Panc1 (cell line): ENCODE measurements at regions not wholly inside any gene's neighbourhood (a gene's known extent, or its start where the extent isn't known, plus 50 kb on each side); places are given as distances from the start of the nearest gene placed in this dataset.

ENCODE experiments used
- ATAC-seq: fragments of 200-7000 bp; cut with Tn5 transposase; 2 replicates; pipeline ENCODE4 v1.9.1; 2020; ENCODE audit warnings: mild to moderate bottlenecking, moderate library complexity
- BruUV-seq: library from RNA; stranded (reverse); fragments of 400-500 nt; replicated peaks from 2 replicates; lab custom pipeline; 2021; lab: Mats Ljungman, UMichigan
- CTCF ChIA-PET: fragments of 300-600 bp; sonication (Branson Sonifier 250); formaldehyde crosslinking; loops from one replicate; lab custom pipeline; 2022; ENCODE audit warnings: antibody characterized with exemption; lab: Charles Lee
- POLR2A ChIA-PET: fragments of 300-600 bp; sonication (Branson Sonifier 250); formaldehyde crosslinking; loops from one replicate; lab custom pipeline; 2022; ENCODE audit warnings: antibody characterized with exemption; lab: Charles Lee
- DNase-seq: peaks from one replicate; pipeline ENCODE4 v3.0.0-alpha.2; 2010; ENCODE audit warnings: low read depth, low spot score
- H3K27ac ChIP-seq: 2 replicates; pipeline ENCODE4 v1.5.1; 2011; ENCODE audit warnings: mild to moderate bottlenecking, low read length, inconsistent platforms
- H3K27me3 ChIP-seq: fragments of 200-500 bp; sonication (Bioruptor generic); 2 replicates; pipeline ENCODE4 v1.6.0; 2014; ENCODE audit warnings: low read length, inconsistent platforms; ENCODE audit not compliant: control insufficient read depth, insufficient read depth
- H3K36me3 ChIP-seq: fragments of 200-500 bp; sonication (Bioruptor generic); 2 replicates; pipeline ENCODE4 v1.5.1; 2014; ENCODE audit warnings: inconsistent platforms, mild to moderate bottlenecking, low read length, moderate library complexity; ENCODE audit not compliant: control insufficient read depth, insufficient read depth
- H3K4me1 ChIP-seq: 2 replicates; pipeline ENCODE4 v1.5.1; 2011; ENCODE audit warnings: inconsistent platforms, mild to moderate bottlenecking, low read length, moderate library complexity; ENCODE audit not compliant: control insufficient read depth, insufficient read depth
- H3K4me3 ChIP-seq, 2 experiments: 2 replicates each; pipeline ENCODE4 v1.5.1; 2011 to 2012; ENCODE audit warnings: low read depth in 2 of 2, low read length in 2 of 2, mild to moderate bottlenecking in 2 of 2, inconsistent platforms in 1 of 2, moderate library complexity in 1 of 2
- H3K9me3 ChIP-seq: fragments of 200-500 bp; sonication (Bioruptor generic); 2 replicates; pipeline ENCODE4 v1.5.1; 2014; ENCODE audit warnings: low read depth, mild to moderate bottlenecking, inconsistent platforms, low read length, moderate library complexity; ENCODE audit not compliant: control insufficient read depth, insufficient read depth
- CTCF ChIP-seq: fragments of 450-650 bp; IDR thresholded peaks from 2 replicates; pipeline ENCODE4 v1.5.1; 2017; ENCODE audit warnings: mild to moderate bottlenecking
- POLR2AphosphoS5 ChIP-seq: IDR thresholded peaks from 2 replicates; pipeline ENCODE4 v1.6.1; 2012; ENCODE audit warnings: mild to moderate bottlenecking, low read depth, low read length, moderate library complexity
- REST ChIP-seq, 2 experiments: IDR thresholded peaks; 2 replicates each; pipeline ENCODE4 v1.6.1; 2011 to 2012; ENCODE audit warnings: low read depth in 2 of 2, control low read depth in 1 of 2, low read length in 1 of 2, mild to moderate bottlenecking in 1 of 2, moderate library complexity in 1 of 2; ENCODE audit not compliant: insufficient read depth in 1 of 2
- SIN3A ChIP-seq: IDR thresholded peaks from 2 replicates; pipeline ENCODE4 v1.6.1; 2012; ENCODE audit warnings: low read depth, mild to moderate bottlenecking, low read length, moderate library complexity, borderline replicate concordance; ENCODE audit not compliant: insufficient read depth
- TCF7L2 ChIP-seq: IDR thresholded peaks from 2 replicates; pipeline ENCODE4 v1.6.1; 2011; ENCODE audit warnings: mild to moderate bottlenecking, low read depth, low read length, inconsistent platforms
- in situ Hi-C: cut with HindIII; loops from 2 replicates; pipeline ENCODE4 v1.10.0; 2016; ENCODE audit warnings: low sequenced_read_pairs, low pct_unique_long_range_greater_than_20kb
- intact Hi-C: fragments of 100-400 bp; cut with micrococcal nuclease; formaldehyde crosslinking; loops from one replicate; pipeline ENCODE4 v1.10.0; 2022; ENCODE audit not compliant: unreplicated experiment

GRCh38 chr11:97729546-97730272 is 1291.0 kb upstream of the CNTN5 start:
- ChIA-PET POLR2A (no interaction called here), CTCF (no interaction called here)
- H3K4me1 ChIP-seq = no peaks in the 10 kb centered on the region
- intact Hi-C loops (no loop called here), in situ Hi-C loops (no loop called here)
- H3K4me3 ChIP-seq = no peak overlapping the region
- no peak overlapping the region for H3K27ac ChIP-seq
- no TSS peak for BruUV-seq
- DNase-seq = no peak
- no peak for TF ChIP-seq REST (IDR thresholded peaks at IDR 0.05; ENCODE audit: insufficient read depth in 1 of 2, low read depth in 2 of 2, low read length in 1 of 2)
- TF ChIP-seq CTCF = no peak
- TF ChIP-seq SIN3A = no peak
- no peak for TF ChIP-seq POLR2AphosphoS5
- TF ChIP-seq TCF7L2 = no peak
- ATAC-seq = no peak
- no peaks in the 10 kb centered on the region for H3K27me3 ChIP-seq
- no peaks in the 10 kb centered on the region for H3K9me3 ChIP-seq
- no peaks in the 10 kb centered on the region for H3K36me3 ChIP-seq

- Histone ChIP-seq H3K27me3 (no peaks in the 10 kb centered on the region), H3K27ac (no peak overlapping the region), H3K9me3 (no peaks in the 10 kb centered on the region), H3K4me1 (no peaks in the 10 kb centered on the region), H3K4me3 (no peak overlapping the region), H3K36me3 (no peaks in the 10 kb centered on the region)
- no peak for DNase-seq
- intact Hi-C loops = no loop called here
- ChIA-PET POLR2A (no interaction called here), CTCF (no interaction called here)
- ATAC-seq = no peak
- TF ChIP-seq SIN3A (no peak), POLR2AphosphoS5 (no peak), CTCF (no peak), REST (IDR thresholded peaks at IDR 0.05; ENCODE audit: insufficient read depth in 1 of 2, low read depth in 2 of 2, low read length in 1 of 2) (no peak), TCF7L2 (no peak)
- in situ Hi-C loops = no loop called here
- BruUV-seq = no TSS peak
These were observed 1288.6 kb upstream of the CNTN5 start for GRCh38 chr11:97732011-97732632.
